GM21515 (cell line): ENCODE measurements at regions not wholly inside any gene's neighbourhood (a gene's known extent, or its start where the extent isn't known, plus 50 kb on each side); places are given as distances from the start of the nearest gene placed in this dataset.

Source experiments
- ATAC-seq: cut with Tn5 transposase; IDR thresholded peaks from one replicate; pipeline ENCODE4 v1.9.1; 2021; ENCODE audit not compliant: unreplicated experiment

GRCh38 chr11:59302991-59303390 is 55.7 kb upstream of the OR5AN1 start:
- ATAC-seq = no peak

GRCh38 chr11:59295435-59295834 is 63.3 kb upstream of the OR5AN1 start:
- ATAC-seq = no peak

DNA sequence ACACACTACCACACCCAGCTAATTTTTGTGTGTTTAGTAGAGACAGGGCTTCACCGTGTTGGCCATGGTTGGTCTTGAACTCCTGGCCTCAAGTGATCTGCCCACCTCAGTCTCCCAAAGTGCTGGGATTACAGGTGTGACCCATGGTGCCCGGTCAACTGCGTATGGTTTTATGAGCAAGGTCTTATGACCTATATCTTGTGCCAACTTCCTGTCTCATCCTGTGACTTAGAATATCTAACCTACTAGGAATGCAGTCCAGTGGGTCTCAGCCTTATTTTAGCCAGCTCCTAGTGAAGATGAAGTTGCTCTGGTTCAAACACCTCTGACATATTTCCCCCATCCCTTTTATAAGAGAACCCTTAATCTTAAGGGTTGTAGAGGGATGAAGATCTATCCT is 66.1 kb upstream of the OR5AN1 start:
- ATAC-seq = no peak

DNA sequence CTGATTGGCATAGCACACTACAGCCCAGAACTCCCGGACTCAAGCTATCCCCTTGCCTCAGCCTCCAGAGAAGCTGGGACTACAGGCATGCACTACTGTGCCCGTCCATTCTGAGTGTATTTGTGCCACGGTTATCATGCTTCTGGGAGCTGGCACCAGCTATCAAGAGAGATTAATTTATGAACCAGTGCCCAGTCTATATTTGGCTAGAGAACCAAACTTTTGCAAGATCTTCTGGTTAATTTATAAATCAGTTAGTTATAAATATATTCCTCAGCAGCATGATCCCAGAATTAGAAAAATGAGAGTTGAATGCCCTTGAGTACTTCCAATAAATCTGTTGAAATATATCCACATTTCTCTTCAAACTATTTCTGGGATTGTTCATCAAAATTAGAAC is 67.5 kb upstream of the OR5AN1 start:
- no peak for ATAC-seq

DNA sequence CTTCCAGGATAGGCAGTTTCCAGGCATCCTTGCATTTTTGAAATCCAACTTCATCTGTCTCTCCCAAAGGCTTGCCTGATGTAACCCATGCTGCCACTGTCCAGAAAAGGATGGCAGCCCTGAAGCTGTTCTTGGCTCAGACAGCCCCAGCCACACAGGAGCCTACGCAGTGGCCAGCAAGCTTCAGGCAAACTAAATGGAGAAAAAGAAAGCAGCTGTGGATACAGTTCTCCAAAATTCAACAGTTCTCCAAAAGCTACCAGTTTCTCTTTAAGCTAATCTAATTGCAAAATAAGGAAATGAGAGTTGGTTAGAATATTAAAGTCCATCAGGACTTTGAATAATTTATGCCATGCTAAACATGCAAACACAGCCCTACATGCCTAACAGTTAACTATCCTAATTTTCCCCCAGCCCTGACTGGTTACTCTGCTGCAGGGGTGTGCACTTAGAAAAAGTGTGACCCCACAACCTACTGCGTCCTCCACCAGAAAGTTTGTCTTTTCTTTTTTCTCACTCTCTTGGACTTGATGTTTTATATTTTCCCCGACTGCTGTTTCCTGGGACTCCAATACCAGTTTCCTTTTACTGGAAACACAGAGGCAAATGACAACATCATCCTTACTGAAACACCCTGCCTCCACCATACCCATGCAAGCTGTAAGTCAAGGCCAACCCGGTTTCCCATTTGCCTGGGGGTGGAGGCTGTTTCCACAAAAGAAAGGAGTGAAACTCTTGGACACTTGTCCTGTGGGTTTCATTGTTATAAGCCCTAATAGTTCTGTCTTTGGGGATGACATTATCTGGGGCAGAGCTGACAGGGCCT is 69.1 kb upstream of the OR5AN1 start:
- no peak for ATAC-seq

DNA sequence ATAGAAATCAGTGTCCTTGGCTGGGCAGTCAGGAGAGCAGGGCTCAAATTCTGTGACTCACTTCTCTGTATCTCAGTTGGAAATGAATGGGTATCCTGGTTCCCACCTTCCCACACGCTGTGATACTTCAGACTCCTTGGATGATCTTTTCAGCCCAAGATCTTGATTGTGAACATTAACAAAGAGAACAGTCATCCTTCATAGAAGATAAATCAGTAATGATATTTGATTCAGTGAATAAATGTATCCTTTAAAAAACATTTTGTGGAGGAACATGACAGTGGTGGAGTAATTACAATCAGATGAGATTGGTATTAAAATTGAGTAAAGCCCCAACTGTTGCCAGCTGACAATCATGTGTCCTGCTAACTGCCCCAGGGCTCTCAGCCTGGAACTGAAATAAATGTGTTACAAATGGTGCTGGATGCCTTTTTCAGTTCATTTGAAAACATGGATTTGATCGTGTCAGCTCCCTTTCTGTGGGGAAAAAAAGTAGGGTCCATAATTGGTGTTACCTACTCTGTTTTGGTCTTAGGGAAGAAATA is 72.9 kb upstream of the OR5AN1 start:
- ATAC-seq = no peak

- ATAC-seq = peak; percentile 12
Measured at GRCh38 chr11:59284773-59285129, 72.0 kb upstream of the MPEG1 start.

DNA sequence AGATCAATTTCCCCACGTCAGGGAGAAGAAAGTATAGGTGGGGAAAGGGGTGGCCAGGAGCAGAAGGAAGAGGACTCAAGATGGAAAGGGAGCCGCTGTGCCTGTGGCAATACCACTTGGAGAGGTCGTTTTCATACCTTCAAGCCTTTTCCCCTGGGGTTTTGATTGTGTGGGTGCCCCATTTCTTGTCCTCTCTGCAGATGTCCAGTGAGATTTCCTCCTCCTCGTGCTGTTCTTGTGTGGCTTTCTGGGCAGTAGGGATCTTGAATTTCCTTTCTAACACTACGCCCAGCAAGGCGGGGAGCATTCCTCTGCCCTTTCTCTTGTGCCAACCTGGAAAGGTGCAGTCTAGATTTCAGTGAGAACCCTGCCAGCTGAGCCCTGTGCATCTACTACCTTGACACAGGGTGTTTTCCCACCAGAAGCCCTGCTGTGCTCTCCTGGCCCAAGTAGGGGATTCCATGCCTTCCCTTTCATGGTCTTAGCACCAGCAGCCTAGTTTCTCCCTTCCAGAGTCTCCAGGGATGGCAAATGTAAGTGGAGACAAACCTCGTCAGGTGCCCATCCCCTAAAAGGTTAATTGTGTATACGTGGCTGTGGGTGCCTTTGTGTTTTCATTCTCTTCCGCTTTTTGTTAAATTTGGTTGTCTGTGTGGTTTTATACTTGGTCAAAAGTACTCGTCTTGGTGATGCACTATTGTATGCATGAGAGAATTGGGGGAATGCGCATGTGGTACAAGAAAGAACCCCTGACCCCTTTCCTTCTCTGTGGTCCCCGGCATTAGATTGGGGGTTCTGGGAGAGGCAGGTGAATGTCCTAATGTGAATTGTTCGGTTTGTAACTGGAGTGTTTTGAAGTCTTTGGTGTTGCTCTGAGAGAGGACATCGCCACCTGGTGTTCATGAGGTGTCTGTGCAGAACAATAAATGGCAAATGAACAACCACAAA is 71.4 kb upstream of the MPEG1 start:
- ATAC-seq = peak; percentile 57

- ATAC-seq = no peak
Measured at GRCh38 chr11:59283311-59283710, 70.6 kb upstream of the MPEG1 start.

- no peak for ATAC-seq
Measured at GRCh38 chr11:59281177-59281576, 68.5 kb upstream of the MPEG1 start.

DNA sequence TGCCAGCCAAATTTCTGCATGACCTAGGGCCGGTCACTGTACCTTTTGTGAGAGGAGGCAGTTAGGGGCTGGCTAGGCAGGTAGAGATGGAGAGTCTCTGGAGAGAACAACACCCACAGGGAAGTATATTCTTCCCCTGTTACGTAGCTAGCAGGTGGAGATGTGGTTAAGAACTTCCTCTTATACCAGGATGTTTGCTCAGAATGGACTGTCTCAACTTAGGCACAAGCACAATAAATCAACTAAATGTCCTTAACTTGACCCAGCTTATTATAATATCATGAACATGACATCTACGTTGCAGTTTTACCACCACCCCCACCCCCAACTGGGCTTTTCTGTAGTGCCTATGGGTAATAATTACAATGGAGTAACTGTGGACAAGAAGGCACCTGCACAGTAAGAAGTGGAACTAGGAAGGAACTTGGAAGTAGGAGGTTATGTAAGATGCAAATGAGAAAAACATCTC is 60.7 kb upstream of the MPEG1 start:
- ATAC-seq = peak; percentile 91

- no peak for ATAC-seq
Measured at GRCh38 chr11:59272771-59273372, 60.1 kb upstream of the MPEG1 start.

DNA sequence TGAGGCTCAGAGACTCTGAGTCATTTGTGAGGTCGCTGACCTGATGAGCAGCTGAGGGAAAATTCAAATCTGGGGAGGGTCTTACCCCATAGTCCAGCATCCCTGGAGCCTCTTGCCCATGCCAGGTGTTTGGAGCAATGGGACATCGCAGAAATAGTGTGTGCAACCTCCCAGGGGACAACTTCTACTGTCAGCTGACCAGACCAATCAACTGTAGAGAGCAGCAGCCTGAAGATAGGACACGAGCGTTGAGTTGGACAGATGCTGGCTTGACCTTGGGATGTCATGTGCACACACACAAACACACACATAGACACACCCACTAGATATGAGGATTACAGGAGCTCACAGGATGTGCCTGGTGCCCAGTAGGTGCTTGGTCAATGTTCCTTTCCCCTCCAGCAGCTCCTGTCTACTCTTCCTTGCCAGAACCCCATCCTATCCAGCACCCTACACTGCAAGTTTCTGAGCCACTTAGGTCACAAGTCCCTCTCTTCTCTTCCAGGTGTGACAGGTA is 59.1 kb upstream of the MPEG1 start:
- ATAC-seq = no peak

DNA sequence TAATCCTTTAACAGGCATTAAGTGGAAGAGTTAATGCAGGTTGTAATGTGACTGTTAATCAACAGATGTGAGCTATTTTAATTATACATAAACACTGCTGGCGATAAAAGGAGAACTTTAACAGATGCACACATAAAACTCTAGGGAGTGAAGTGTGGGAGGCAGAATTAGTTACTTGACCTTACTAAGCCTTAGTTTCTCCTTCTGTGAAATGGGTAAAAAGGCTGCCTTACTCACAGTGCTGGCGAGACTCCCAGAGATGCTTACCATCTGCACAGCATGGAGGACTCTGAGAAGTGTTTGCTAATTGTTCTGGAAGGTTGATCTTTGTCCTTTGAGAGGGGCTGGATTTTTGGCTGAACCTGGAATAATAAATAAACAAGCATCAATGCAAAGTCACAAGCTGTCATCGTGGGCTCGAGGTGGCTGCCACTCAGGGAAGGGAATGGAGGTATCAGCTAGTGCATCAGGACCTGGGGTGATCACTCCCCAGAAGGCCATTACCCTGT is 58.6 kb upstream of the MPEG1 start:
- no peak for ATAC-seq

GRCh38 chr11:59267736-59268475 is 55.2 kb upstream of the MPEG1 start:
- no peak for ATAC-seq

GRCh38 chr11:59267196-59267595 is 54.5 kb upstream of the MPEG1 start:
- peak; percentile 54 for ATAC-seq

GRCh38 chr11:59266491-59266890 is 53.8 kb upstream of the MPEG1 start:
- ATAC-seq = no peak

GRCh38 chr11:59265735-59266134 is 53.0 kb upstream of the MPEG1 start:
- ATAC-seq = no peak

GRCh38 chr11:59264736-59265135 is 52.0 kb upstream of the MPEG1 start:
- no peak for ATAC-seq

GRCh38 chr11:59263225-59263894 is 50.6 kb upstream of the MPEG1 start:
- ATAC-seq = no peak
